Activated CD8-positive, alpha-beta T cell treated with anti-CD3 and anti-CD28 coated beads for 36 hours (primary cell): ENCODE measurements at regions not wholly inside any gene's neighbourhood (a gene's known extent, or its start where the extent isn't known, plus 50 kb on each side); places are given as distances from the start of the nearest gene placed in this dataset.

Experiments used
- ATAC-seq: fragments of 200-7000 bp; cut with Tn5 transposase; one replicate; pipeline ENCODE4 v1.10.0; 2021; ENCODE audit warnings: mild to moderate bottlenecking, moderate library complexity
- CTCF ChIA-PET: fragments of 350-600 bp; sonication (Branson Sonifier 250); formaldehyde crosslinking; loops from one replicate; lab custom pipeline; 2021; ENCODE audit warnings: antibody characterized with exemption; lab: Charles Lee
- POLR2A ChIA-PET: fragments of 350-600 bp; sonication (Branson Sonifier 250); formaldehyde crosslinking; loops from one replicate; lab custom pipeline; 2021; ENCODE audit warnings: antibody characterized with exemption; lab: Charles Lee
- DNase-seq: peaks from one replicate; pipeline ENCODE4 v3.0.0-alpha.2; 2020
- H3K27ac Mint-ChIP-seq: one replicate; pipeline ENCODE4 v1.8.0; 2021; ENCODE audit warnings: mild to moderate bottlenecking, mixed read lengths
- H3K27me3 Mint-ChIP-seq: one replicate; pipeline ENCODE4 v1.8.0; 2021; ENCODE audit warnings: mixed read lengths
- H3K36me3 Mint-ChIP-seq: one replicate; pipeline ENCODE4 v1.8.0; 2021; ENCODE audit warnings: low read depth, mixed read lengths
- H3K4me1 Mint-ChIP-seq: one replicate; pipeline ENCODE4 v1.8.0; 2021; ENCODE audit warnings: low read depth, mixed read lengths
- H3K4me3 Mint-ChIP-seq: one replicate; pipeline ENCODE4 v1.8.0; 2021; ENCODE audit warnings: mild to moderate bottlenecking, moderate library complexity, mixed read lengths
- H3K9me3 Mint-ChIP-seq: one replicate; pipeline ENCODE4 v1.8.0; 2021; ENCODE audit warnings: mixed read lengths
- intact Hi-C: fragments of 100-400 bp; cut with micrococcal nuclease; formaldehyde crosslinking; loops from one replicate; pipeline ENCODE4 v1.10.0; 2022
- TF ChIP-seq, protein P1 (sequence below): fragments of 200-600 bp; IDR thresholded peaks from one replicate; pipeline ENCODE4 v1.8.0; 2022; ENCODE audit warnings: antibody characterized with exemption, mild to moderate bottlenecking

DNA sequence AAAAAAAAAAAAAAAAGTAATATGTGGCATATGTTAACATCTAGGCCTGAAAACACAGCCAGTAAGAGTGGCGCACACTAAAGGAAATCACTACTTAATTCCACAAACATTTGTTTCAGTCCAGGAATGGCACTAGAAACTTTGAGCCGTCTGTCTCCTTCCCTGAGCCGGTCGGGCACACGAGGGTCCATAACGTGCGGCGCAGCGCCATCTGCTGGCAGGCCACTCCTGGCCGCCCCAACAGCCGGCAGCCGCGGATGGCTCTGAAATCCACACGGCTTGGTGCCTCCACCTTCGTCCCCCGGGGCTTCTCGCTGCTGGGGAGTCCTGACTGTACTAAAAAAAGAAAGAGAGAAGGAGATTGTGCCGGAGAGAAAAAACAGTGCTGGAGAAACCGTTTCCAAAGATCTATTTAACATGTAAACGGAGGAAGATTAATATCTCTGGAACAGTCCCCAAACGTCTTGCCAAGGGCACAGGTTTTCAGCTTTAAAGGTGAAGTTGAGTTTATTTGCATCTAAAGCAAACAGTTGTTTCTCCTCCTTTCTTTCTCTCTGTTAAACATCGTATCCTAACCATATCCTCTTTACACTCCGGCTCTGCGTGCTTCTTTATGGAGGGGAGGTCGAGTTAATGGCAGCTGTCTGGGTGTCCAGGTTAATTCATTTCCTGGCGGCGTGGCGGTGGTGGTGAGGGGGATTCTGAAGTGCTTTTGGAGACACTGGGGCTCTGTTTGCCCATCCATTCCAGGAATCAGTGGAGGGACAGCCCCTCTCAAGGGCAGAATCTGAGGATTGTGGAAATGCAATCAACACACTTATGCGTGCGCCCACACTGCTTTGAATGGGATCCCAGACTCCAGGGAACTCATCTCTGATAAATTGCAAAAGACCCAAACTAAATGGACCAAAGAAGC, 611.3 kb upstream of the SALL1 start:
- no peak for ATAC-seq
- TF ChIP-seq, protein P1, sequence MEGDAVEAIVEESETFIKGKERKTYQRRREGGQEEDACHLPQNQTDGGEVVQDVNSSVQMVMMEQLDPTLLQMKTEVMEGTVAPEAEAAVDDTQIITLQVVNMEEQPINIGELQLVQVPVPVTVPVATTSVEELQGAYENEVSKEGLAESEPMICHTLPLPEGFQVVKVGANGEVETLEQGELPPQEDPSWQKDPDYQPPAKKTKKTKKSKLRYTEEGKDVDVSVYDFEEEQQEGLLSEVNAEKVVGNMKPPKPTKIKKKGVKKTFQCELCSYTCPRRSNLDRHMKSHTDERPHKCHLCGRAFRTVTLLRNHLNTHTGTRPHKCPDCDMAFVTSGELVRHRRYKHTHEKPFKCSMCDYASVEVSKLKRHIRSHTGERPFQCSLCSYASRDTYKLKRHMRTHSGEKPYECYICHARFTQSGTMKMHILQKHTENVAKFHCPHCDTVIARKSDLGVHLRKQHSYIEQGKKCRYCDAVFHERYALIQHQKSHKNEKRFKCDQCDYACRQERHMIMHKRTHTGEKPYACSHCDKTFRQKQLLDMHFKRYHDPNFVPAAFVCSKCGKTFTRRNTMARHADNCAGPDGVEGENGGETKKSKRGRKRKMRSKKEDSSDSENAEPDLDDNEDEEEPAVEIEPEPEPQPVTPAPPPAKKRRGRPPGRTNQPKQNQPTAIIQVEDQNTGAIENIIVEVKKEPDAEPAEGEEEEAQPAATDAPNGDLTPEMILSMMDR, result peak; percentile 82
- Mint-ChIP-seq H3K27ac (no peak overlapping the region), H3K9me3 (no peaks in the 10 kb centered on the region), H3K27me3 (peaks cover 8% of the 10 kb centered on the region), H3K36me3 (no peaks in the 10 kb centered on the region), H3K4me3 (no peak overlapping the region), H3K4me1 (no peaks in the 10 kb centered on the region)
- DNase-seq, result peak; percentile 69
- intact Hi-C loops, result no loop called here
- ChIA-PET CTCF (no interaction called here), POLR2A (no interaction called here)

DNA sequence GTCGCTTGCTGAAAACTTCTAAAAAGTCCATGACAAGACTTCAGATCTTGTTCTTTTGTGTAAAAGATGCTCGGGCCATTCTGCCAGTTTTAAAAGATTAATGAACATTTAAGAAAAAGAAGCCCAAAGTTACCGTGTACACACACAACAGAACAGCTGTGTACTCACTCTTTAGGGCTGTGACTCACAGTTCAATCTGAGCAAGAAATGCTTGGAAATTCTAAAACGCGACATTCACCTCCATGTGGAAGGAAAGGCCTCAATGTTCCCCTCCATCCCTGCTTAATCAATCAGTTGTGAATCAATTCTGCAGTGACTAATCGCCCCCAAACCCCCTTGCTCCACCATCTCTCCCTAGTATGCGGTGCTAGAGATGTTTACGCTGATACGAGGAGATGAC, 609.9 kb upstream of the SALL1 start:
- intact Hi-C loops, result no loop called here
- Mint-ChIP-seq H3K27me3 (peaks cover 8% of the 10 kb centered on the region), H3K9me3 (no peaks in the 10 kb centered on the region), H3K4me1 (no peaks in the 10 kb centered on the region), H3K36me3 (no peaks in the 10 kb centered on the region), H3K27ac (no peak overlapping the region), H3K4me3 (no peak overlapping the region)
- no peak for ATAC-seq
- ChIA-PET POLR2A (no interaction called here), CTCF (no interaction called here)
- TF ChIP-seq, protein P1, result no peak
- DNase-seq, result no peak

DNA sequence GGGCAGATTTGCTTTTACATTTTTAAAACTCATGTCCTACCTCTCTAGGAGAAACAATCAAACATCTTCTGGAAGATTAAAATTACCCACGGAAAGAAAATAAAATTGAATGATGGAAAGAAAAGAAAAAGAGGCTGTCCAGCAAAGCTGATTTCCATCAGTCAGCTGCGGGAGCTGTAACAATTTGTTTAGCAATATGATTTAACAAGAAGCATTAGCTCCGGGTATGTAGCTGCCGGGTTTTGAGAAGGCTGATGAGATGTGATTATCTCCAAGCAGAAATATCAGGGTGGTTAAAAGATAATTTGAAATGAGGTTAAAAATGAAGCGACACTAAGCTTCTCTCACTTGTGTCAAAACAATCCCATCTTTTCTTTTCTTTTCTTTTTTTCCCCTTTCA, 608.9 kb upstream of the SALL1 start:
- no peak for DNase-seq
- no peak overlapping the region for H3K4me3 Mint-ChIP-seq
- no peak for ATAC-seq
- POLR2A ChIA-PET, result interaction anchor here (0.6 kb wide), 1 partner anchor 925 kb away, joined by 3 read pairs; no protein-coding TSS in a partner anchor
- H3K4me1 Mint-ChIP-seq, result no peaks in the 10 kb centered on the region
- H3K27ac Mint-ChIP-seq, result no peak overlapping the region
- intact Hi-C loops, result no loop called here
- TF ChIP-seq, protein P1, result no peak
- CTCF ChIA-PET, result no interaction called here
- no peaks in the 10 kb centered on the region for H3K36me3 Mint-ChIP-seq
- no peaks in the 10 kb centered on the region for H3K9me3 Mint-ChIP-seq
- peaks cover 8% of the 10 kb centered on the region for H3K27me3 Mint-ChIP-seq

DNA sequence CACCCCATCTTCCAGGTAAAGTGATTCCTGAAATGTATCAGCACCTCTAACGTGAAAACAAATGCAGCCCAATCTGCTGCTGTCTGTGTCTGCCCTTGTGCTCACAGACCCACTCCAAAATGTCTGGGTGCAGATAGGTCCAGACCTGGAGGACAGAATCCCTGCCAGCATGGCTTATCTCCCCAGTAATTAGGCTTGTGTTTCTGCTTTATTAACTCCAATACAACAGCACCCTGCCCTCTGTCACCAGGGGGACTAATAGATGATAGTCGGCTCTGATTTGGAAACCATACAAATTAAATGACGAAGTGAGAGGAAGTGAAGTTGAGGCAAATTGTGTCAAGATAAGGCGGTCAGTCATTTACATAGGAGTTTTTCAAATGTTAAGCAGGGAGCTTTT, 608.3 kb upstream of the SALL1 start:
- H3K36me3 Mint-ChIP-seq, result no peaks in the 10 kb centered on the region
- no peak overlapping the region for H3K27ac Mint-ChIP-seq
- ATAC-seq (no peak), DNase-seq (no peak)
- intact Hi-C loops, result no loop called here
- no peak overlapping the region for H3K4me3 Mint-ChIP-seq
- TF ChIP-seq, protein P1, result no peak
- CTCF ChIA-PET, result no interaction called here
- peaks cover 10% of the 10 kb centered on the region for H3K27me3 Mint-ChIP-seq
- no peaks in the 10 kb centered on the region for H3K9me3 Mint-ChIP-seq
- H3K4me1 Mint-ChIP-seq, result no peaks in the 10 kb centered on the region
- POLR2A ChIA-PET, result no interaction called here

DNA sequence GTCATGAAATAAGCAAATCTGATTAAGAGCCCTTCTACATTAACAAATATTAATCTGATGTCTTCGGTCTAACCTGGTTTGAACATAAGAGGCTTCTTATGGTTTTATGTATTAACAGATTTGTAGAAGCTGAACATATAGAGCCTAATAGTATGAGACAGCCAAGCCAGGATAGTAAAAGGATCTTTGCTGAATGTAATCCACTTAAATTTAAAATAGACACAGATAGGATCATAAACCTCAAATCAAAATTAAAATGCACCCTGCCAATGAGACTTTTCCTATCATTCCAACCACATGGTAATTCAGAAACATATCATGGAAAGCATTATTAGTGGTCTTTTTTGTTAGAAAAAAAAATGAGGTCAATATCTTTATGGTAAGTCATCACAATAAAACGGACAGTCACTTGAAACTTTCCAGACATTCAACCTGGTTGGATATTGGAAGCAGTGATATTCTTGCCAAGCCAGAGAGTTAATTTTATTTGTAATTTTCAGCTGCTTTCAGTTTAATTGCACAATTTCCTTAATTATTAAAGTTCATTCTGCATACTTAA, 606.9 kb upstream of the SALL1 start:
- CTCF ChIA-PET, result no interaction called here

More for the DNA sequence above, 606.9 kb upstream of the SALL1 start:
- Mint-ChIP-seq H3K27ac (no peak overlapping the region), H3K27me3 (peaks cover 8% of the 10 kb centered on the region), H3K36me3 (no peaks in the 10 kb centered on the region), H3K9me3 (no peaks in the 10 kb centered on the region), H3K4me1 (no peaks in the 10 kb centered on the region), H3K4me3 (no peak overlapping the region)
- intact Hi-C loops, result no loop called here
- DNase-seq (no peak), ATAC-seq (no peak)
- POLR2A ChIA-PET, result no interaction called here
- TF ChIP-seq, protein P1, result no peak
